GM18511 (cell line): ENCODE measurements at regions not wholly inside any gene's neighbourhood (a gene's known extent, or its start where the extent isn't known, plus 50 kb on each side); places are given as distances from the start of the nearest gene placed in this dataset.

ENCODE experiments used
- ATAC-seq: cut with Tn5 transposase; IDR thresholded peaks from one replicate; pipeline ENCODE4 v1.9.1; 2021; ENCODE audit warnings: mild to moderate bottlenecking, moderate library complexity; ENCODE audit not compliant: unreplicated experiment

DNA sequence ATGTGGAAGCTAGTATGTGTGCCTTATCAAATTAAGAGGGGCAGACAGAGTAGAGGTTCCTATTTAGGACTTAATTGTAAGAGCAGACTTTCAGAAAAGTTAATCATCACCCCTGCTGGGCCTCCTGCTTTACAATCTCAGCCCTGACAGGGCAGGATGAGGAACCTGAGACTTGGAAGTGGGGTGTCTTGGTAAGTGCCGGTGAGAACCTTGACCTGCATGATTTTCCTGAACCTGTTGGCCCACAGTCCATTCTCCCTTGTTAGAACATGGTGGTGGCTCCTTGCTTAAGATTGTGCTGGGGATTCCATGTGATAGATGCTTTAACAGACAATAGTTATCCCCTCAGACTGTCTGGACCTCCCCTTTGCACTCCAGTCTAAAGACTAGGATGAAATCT lies 141.7 kb upstream of the TMEM72 start:
- ATAC-seq = no peak

DNA sequence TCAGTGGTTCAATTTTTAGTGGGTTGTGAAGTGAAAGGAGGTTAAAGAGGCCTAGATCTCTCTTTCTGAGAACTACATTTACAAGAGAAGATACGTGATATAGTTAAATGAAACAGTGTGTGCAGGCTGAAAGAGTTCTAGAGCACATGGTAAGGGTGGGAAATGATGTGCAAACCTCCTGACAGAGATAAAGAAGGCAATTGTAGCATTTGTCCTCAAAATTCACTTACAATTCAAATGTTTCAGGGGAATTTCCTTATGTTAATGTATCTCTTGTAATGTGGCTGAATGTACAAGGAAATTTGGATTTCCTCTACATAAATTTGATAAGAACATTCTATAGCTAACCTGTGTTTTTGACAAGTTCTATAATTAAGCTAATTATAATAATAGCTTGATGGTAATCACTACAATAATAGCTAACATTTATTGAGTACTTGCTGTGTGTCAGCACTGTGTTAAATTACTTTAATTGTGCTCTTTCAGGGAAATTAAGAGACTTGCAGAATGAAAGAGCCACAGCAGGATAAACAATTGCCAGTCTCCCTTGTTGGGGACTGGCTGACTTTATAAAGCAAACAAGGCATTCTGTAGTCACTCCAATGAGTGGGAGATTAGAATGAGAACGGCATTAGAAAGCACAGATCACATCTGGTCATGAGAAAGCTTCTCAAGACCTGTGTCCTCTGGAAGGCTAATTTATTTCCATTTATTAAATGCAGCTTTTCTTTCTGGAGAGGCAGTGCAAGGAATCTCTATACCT lies 139.7 kb upstream of the TMEM72 start:
- ATAC-seq = no peak

DNA sequence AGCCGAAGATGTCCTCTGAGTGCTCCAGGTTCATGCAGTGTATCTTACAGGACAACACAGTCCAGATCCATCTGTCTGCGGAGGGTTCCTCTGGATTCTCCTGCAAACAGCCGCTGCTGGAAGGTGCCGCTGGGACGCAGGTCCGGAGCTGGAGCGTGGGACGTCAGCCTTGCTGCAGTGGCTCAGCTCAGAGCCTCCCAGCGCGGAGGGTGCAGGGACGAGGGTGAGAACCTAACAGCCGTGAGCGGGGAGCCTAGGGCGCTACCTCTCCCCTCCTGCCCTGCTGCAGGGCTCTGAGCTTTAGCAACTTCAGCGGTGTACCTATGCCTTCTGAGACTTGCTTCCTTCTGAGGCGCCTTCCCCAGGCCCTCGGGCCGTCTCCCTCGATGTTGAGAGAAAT lies 137.6 kb upstream of the TMEM72 start:
- no peak for ATAC-seq

DNA sequence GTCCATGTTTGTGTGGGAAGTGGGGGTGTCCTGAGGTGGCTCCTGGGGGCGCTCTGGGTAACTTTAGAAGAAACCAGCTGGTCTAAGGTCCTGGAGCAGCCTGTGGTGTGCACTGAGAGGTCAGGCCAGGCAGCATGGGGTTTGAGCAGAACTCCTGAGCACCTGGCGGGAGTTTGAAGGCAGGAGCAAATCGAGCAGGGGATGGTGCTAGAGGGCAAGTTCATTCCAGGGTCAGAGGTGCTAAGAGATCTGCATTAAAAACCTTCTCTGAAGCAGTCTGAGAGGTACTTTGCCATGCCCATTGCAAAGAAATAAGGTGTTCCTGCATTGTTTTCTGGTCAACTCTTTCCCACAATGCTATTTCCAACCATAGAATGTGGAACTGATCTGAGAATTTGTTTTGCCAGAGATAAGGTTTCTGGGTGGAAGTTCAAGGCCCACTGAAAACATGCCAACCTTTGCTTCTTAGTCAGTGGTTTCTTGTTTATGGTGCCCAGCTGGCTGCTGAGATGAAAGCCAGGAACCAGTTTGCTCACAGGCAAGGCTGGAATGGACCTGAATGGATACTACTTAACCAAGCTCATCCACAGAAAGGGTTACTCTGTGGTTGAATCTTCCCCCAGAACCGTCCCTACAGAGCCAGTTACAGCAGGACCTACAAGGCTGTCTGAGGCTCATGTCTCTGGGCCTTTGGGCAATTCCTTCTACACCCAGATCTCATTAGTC lies 136.3 kb upstream of the TMEM72 start:
- ATAC-seq = no peak

- ATAC-seq = no peak
Measured at GRCh38 chr10:44775402-44775741, 135.8 kb upstream of the TMEM72 start.

GRCh38 chr10:44776181-44776580 lies 135.0 kb upstream of the TMEM72 start:
- ATAC-seq = no peak

DNA sequence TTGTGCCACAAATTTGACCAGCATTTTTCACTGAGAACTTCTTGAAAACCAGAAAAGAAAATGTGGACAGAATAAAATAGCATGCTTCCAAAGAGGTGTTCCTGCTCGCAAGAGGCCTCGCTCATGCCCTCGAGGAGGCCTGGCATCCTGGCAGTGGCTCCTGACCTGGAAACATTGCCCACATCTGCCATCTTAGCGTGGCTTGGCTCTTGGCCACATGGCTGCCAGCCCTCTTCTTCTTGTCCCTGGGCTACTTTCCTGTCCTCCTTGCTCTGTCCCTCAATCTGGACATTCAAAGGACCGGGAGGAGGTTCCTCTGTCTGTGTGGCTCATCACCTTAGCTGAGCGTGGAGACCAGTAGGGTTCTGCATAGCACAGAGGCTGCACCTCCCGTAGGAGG lies 131.6 kb upstream of the TMEM72 start:
- no peak for ATAC-seq

DNA sequence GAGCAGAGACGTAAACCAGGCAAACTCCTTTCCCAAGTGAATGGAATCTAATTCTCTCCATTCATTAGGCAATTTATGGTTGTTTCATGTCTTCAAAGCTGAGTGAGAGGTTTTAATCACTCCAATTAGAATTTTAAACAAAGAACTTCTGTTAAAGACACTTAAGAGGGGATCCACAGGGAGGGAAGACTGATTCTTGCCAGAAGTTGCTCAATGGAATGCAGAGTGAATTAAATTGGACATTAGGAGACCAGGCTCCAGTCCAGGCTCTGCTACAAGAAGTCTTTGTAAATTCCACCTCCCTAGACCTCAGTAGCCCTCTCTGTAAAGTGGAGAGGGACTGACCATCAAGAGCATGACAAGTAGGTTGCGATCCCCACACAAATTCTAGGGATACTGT lies 130.7 kb upstream of the TMEM72 start:
- no peak for ATAC-seq

DNA sequence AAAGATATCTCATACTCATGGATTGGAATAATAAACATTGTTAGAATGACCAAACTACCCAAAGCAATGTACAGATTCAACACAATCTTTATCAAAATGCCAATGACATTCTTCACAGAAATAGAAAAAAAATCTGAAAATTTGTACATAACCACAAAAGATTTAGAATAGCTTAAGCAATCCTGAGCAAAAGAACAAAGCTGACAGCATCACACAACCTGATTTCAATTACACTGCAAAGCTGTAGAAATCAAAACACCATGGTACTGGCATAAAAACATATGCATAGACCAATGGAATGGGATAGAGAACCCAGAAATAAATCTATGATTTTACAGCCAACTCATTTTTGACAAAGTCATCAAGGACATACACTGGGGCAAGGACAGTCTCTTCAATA lies 130.0 kb upstream of the TMEM72 start:
- ATAC-seq = no peak

GRCh38 chr10:44786286-44786850 lies 124.8 kb upstream of the TMEM72 start:
- no peak for ATAC-seq

DNA sequence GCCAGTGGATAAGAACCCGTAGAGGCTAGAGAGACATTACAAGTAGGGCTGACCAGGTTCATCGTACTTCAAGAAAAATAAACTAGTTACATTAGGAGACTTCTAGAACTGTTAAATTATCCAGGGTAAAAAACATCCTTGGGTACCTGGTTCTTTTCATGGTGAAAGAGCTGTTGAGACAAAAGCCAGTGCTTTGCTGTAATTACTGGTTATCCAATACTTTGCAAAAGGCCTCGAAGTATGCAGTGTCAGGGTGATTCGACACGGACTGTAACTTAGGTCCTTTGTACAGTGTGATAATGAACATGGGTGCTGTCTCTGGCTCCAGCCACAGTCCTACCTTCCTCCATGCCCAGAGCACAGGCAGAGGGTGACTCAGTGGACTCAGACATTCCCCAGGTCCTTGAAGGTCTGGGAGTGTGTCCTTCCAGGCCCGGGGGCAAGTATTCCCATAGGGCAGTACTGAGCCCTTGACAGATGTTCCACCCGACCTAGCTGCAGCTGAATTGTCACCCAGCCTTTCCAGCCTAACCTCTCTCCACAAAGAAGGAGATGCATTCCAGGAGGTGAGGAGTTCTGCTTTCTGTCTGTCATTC lies 123.6 kb upstream of the TMEM72 start:
- ATAC-seq = no peak

DNA sequence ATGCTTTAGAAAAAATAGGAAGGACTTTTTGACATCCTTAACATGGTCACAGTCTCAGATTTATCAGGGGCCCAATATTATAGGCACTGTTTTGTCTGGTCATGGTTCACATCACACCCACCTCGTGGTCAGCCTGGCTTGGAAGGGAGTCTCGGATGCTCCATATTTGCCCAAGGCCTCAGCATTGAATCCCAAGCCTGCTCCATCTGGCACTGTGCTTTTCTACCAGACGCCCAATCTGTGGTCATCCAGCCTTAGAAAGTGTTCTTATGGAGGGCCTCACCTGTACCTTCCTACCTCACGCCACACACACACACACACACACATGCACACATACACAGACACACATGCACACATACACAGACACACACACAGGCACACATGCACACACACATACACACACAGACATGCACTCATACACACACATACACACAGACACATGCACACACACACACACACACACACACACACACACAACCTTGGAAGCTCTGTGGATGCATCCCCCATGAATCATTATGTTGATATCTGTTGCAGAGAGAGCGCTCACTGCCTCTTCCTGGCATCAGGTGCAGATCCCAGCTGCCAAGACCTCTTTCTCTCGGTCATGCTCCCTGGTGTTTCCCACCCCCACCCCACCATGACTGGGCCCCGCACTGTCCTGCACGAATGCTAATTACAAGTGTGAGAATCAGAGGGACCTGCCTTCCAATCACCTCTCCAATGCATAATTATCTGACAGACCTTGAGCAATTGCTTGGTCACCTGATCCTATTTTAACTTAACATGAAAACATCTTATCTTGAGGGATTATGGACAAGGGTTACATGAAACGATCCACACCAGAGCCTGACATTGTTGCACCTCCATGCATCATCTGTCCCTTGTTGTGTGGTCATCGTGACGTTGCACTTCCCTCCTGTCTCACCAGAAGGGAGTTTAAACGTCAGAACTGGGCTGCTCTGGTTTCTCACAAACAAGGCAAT lies 122.7 kb upstream of the TMEM72 start:
- no peak for ATAC-seq

DNA sequence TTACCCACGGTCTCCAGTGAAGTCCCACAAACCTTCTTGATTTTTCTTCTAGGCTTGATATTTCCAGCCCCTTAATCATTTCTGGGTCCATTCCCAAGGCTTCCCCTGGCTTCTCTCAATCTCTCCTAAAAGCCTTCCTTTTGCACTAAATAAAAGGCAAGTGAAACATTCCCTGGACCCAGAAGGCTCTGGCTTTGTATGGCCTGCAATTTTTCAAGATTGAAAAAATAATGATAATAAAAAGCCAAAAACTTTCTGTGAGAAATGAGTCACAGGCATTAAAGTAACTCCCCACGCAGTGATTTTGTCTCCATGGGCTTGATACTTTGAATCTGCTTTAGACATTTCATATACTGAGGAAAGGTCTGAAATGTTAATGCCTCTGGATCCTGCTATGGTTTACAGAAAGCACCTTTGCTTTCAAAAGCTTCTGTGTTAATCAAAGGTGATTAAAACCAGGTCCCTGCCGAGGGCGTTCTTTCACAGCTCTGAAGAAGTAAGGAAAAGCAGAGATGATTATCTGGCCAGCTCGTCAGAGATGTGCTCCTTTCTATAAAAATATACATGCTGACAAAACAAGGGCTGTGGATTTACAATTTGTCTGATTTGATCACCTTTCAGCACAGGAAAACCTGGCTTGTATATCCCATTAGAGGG lies 118.9 kb upstream of the TMEM72 start:
- no peak for ATAC-seq

- ATAC-seq = no peak
Measured at GRCh38 chr10:44799966-44800365, 111.2 kb upstream of the TMEM72 start.

GRCh38 chr10:44801383-44802327 lies 109.5 kb upstream of the TMEM72 start:
- no peak for ATAC-seq

DNA sequence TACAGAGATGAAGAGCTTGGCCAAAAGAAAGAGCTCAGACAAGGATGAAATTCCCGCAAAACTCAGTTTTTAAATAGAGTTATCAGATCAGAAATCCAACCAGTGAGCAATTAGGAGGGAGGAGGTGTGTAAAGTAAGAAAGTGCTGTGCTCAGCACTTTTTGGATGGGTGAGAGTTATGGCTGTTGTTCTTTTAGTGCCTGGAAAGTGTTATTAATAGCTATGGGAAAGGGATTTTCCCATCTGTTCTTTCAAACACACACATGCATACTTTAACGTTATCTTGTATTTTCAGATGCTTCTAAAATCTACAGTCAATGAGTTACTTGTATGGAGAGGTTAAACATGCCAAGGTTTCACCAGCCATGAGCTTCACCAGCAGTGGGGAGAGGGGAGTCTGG lies 107.3 kb upstream of the TMEM72 start:
- no peak for ATAC-seq

GRCh38 chr10:44804661-44805060 lies 106.5 kb upstream of the TMEM72 start:
- no peak for ATAC-seq

DNA sequence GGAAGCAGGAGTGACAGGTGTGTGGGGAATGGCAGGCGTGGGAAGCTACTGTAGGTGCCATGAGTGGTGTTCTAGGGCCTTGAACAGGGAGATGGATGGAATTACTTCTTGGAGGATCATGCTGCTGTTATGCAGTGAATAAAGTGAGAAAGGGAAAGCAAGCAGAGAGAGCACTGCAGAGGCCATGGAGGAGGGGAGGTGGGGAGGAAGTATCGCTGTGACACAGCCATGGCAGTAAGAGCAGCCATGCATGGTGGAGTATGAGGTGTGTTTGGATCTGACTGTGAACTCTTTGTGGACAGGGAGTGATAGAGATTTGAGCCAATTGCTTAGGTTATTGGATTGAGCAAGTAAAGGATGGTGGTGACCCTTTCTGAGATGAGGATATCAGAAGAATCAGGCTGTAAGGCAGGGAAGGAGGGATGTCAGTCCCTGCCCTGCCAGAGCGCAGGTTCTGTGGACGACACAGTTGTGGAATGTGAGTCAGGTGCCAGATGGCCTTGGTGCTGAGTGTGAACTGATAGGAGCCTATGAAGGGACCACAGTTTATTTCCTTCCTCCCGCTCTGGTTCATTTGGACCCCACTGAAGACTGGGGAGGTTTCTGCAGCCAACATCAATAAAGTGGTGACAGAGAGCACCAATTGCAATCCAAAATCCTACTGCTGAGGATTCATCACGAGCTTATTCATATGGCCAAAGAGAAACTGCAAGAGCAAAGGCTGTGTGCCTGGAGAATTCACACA lies 105.5 kb upstream of the TMEM72 start:
- ATAC-seq = no peak
